Pancreas (tissue), 10 donors: ENCODE measurements at regions not wholly inside any gene's neighbourhood (a gene's known extent, or its start where the extent isn't known, plus 50 kb on each side); places are given as distances from the start of the nearest gene placed in this dataset.

Experiments
- ATAC-seq, 4 donors: fragments of 200-7000 bp; cut with Tn5 transposase; one replicate each; pipeline versions ENCODE4 v1.8.0 to v1.9.1; 2020; ENCODE audit warnings: mild to moderate bottlenecking in 4 of 4, moderate library complexity in 4 of 4
- DNase-seq, 6 donors: peaks; one replicate each; pipeline ENCODE4 v3.0.0-alpha.2; 2020
- FAIRE-seq: peaks from 2 replicates; lab custom pipeline; 2012; peaks lifted over from hg19 to GRCh38; lab: Jason Lieb, UNC
- H3K27ac ChIP-seq, 4 donors: fragments of 200-600 bp; sonication (generic); 1 replicate in 3 of 4; 2 replicates in 1 of 4; pipeline versions ENCODE4 v1.5.0 to v1.8.0; 2020
- H3K27me3 ChIP-seq, 4 donors: fragments of 200-600 bp; one replicate each; pipeline ENCODE4 v1.8.0; 2021
- H3K36me3 ChIP-seq, 3 donors: fragments of 200-600 bp; sonication (generic) in 1 of 3; one replicate each; pipeline versions ENCODE4 v1.5.0 to v1.8.0; 2020 to 2021
- H3K4me1 ChIP-seq, 3 donors: fragments of 200-600 bp; one replicate each; pipeline ENCODE4 v1.8.0; 2021
- H3K4me3 ChIP-seq, 4 donors: fragments of 200-600 bp; sonication (generic) in 2 of 4; one replicate each; pipeline versions ENCODE4 v1.5.0 to v1.8.0; 2020 to 2021
- H3K9me3 ChIP-seq, 4 donors: fragments of 200-600 bp; one replicate each; pipeline ENCODE4 v1.8.0; 2021
- CTCF ChIP-seq, 4 donors: fragments of 200-600 bp; sonication (generic) in 3 of 4; IDR thresholded peaks; one replicate each; pipeline versions ENCODE4 v1.5.0 to v1.8.0; 2021; ENCODE audit warnings: antibody characterized with exemption in 4 of 4
- WGBS, 2 donors: extraction: QIAGEN DNeasy Blood & Tissue Kit; methylation state at CpG; one replicate each; pipeline ENCODE4 v1.1.7; 2013; 5-methylcytosine and 5-hydroxymethylcytosine counted together
- intact Hi-C, 3 donors: fragments of 100-400 bp; cut with DNase I; formaldehyde crosslinking; loops; one replicate each; pipeline versions ENCODE4 v1.11.1 to v1.14.2; 2022
- donor health status: healthy with polysubstance abuse.
- donor health status: DM: no; HTN: no; CAD: no; lungs with moderate emphysema.
- donor health status: DM: no; HTN: no; CAD: no.
- donor health status: control.
- donor health status: control.
- donor health status: Bipolar disorder and iron deficiency.
- donor health status: DM: yes; HTN: yes; CAD: no.
- donor health status: DM: no; HTN: no; CAD: no.
- donor health status: DM: no; HTN: no; CAD: no.
- donor health status: DM: yes; HTN: yes; CAD: no.

- TF ChIP-seq CTCF (IDR thresholded peaks at IDR 0.05) = no peak
- intact Hi-C loops = no loop called here
- Histone ChIP-seq H3K36me3 (no peaks in the 10 kb centered on the region), H3K27ac (no peak overlapping the region), H3K4me1 (no peaks in the 10 kb centered on the region), H3K27me3 (no peaks in the 10 kb centered on the region), H3K9me3 (no peaks in the 10 kb centered on the region), H3K4me3 (no peak overlapping the region)
- FAIRE-seq = no peak
- ATAC-seq = no peak
- no peak for DNase-seq
- 94% methylated on average over 6 of the region's 6 CpGs for whole genome bisulfite sequencing, 2 donors
Observed at GRCh38 chr14:56963381-56963780, 153.1 kb upstream of the OTX2 start.

- Histone ChIP-seq H3K27ac (no peak overlapping the region), H3K4me1 (no peaks in the 10 kb centered on the region), H3K36me3 (no peaks in the 10 kb centered on the region), H3K4me3 (no peak overlapping the region), H3K27me3 (peaks cover 0 to 3% (median 0%) of the 10 kb centered on the region in 4 donors), H3K9me3 (no peaks in the 10 kb centered on the region)
- TF ChIP-seq CTCF (IDR thresholded peaks at IDR 0.05) = no peak
- no peak for DNase-seq
- intact Hi-C loops = no loop called here
- 65 to 67% methylated on average over 4 of the region's 4 CpGs for WGBS, 2 donors
- ATAC-seq = no peak
- no peak for FAIRE-seq
Observed at GRCh38 chr14:56962444-56963080, 152.3 kb upstream of the OTX2 start.

GRCh38 chr14:56959869-56960268 is 149.6 kb upstream of the OTX2 start:
- FAIRE-seq (no peak), ATAC-seq (no peak), DNase-seq (no peak)
- TF ChIP-seq CTCF (IDR thresholded peaks at IDR 0.05) = no peak
- Histone ChIP-seq H3K9me3 (no peaks in the 10 kb centered on the region), H3K27me3 (peaks cover 0 to 3% (median 0%) of the 10 kb centered on the region in 4 donors), H3K27ac (no peak overlapping the region), H3K4me1 (no peaks in the 10 kb centered on the region), H3K4me3 (no peak overlapping the region), H3K36me3 (no peaks in the 10 kb centered on the region)
- intact Hi-C loops = no loop called here

- no peak for TF ChIP-seq CTCF (IDR thresholded peaks at IDR 0.05)
- H3K4me1 ChIP-seq = no peaks in the 10 kb centered on the region
- FAIRE-seq (no peak), ATAC-seq (no peak), DNase-seq (no peak)
- no peaks in the 10 kb centered on the region for H3K36me3 ChIP-seq
- intact Hi-C loops = no loop called here
- no peak overlapping the region for H3K4me3 ChIP-seq
- H3K27ac ChIP-seq = no peak overlapping the region
- H3K9me3 ChIP-seq = no peaks in the 10 kb centered on the region
- peaks cover 0 to 3% (median 0%) of the 10 kb centered on the region in 4 donors for H3K27me3 ChIP-seq
Observed at GRCh38 chr14:56959121-56959520, 148.8 kb upstream of the OTX2 start.

GRCh38 chr14:56956182-56956581 is 145.9 kb upstream of the OTX2 start:
- no peak for TF ChIP-seq CTCF (IDR thresholded peaks at IDR 0.05)
- Histone ChIP-seq H3K4me1 (no peaks in the 10 kb centered on the region), H3K27me3 (peaks cover 0 to 3% (median 0%) of the 10 kb centered on the region in 4 donors), H3K36me3 (no peaks in the 10 kb centered on the region), H3K27ac (no peak overlapping the region), H3K9me3 (no peaks in the 10 kb centered on the region), H3K4me3 (no peak overlapping the region)
- ATAC-seq (no peak), DNase-seq (no peak), FAIRE-seq (no peak)
- intact Hi-C loops = no loop called here
- 41 to 48% methylated on average over 2 of the region's 2 CpGs for WGBS, 2 donors
